CD4-positive, alpha-beta T cell (primary cell): ENCODE measurements at regions not wholly inside any gene's neighbourhood (a gene's known extent, or its start where the extent isn't known, plus 50 kb on each side); places are given as distances from the start of the nearest gene placed in this dataset.

ENCODE experiments used
- ATAC-seq: fragments of 200-7000 bp; cut with Tn5 transposase; one replicate; pipeline ENCODE4 v1.10.0; 2022; ENCODE audit warnings: mild to moderate bottlenecking; ENCODE audit not compliant: poor library complexity
- CTCF ChIA-PET: fragments of 350-600 bp; sonication (Branson Sonifier 250); formaldehyde crosslinking; loops from one replicate; lab custom pipeline; 2021; ENCODE audit warnings: antibody characterized with exemption, inconsistent platforms; lab: Charles Lee
- POLR2A ChIA-PET: fragments of 350-600 bp; sonication (Branson Sonifier 250); formaldehyde crosslinking; loops from one replicate; lab custom pipeline; 2021; ENCODE audit warnings: antibody characterized with exemption, inconsistent platforms; lab: Charles Lee
- DNase-seq, 14 experiments: peaks; one replicate each; pipeline ENCODE4 v3.0.0-alpha.2; 2013 to 2020; ENCODE audit warnings: mixed read lengths in 2 of 14
- H3K27ac ChIP-seq, 2 donors: one replicate each; pipeline versions ENCODE4 v1.5.1 to v1.7.0; 2013; ENCODE audit warnings: low read length in 2 of 2, low read depth in 1 of 2, mild to moderate bottlenecking in 1 of 2
- H3K27me3 ChIP-seq, 2 experiments: 1 replicate in 1 of 2; 2 replicates in 1 of 2; pipeline versions ENCODE4 v1.6.1 to v1.7.0; 2013; ENCODE audit warnings: low read length in 2 of 2, control low read depth in 1 of 2, mild to moderate bottlenecking in 1 of 2, moderate library complexity in 1 of 2; ENCODE audit not compliant: insufficient read depth in 2 of 2, control insufficient read depth in 1 of 2
- H3K36me3 ChIP-seq: one replicate; pipeline ENCODE4 v1.6.1; 2013; ENCODE audit warnings: low read length, control low read depth; ENCODE audit not compliant: insufficient read depth
- H3K4me1 ChIP-seq: one replicate; pipeline ENCODE4 v1.6.1; 2013; ENCODE audit warnings: low read length, control low read depth; ENCODE audit not compliant: insufficient read depth
- H3K4me3 ChIP-seq: one replicate; pipeline ENCODE4 v1.5.1; 2013; ENCODE audit warnings: mild to moderate bottlenecking, low read length, moderate library complexity
- H3K9me3 ChIP-seq, 2 experiments: 1 replicate in 1 of 2; 2 replicates in 1 of 2; pipeline versions ENCODE4 v1.6.1 to v1.7.0; 2013; ENCODE audit warnings: low read length in 2 of 2, mild to moderate bottlenecking in 2 of 2, control low read depth in 1 of 2, moderate library complexity in 1 of 2; ENCODE audit not compliant: control insufficient read depth in 1 of 2, insufficient read depth in 1 of 2
- H3K27ac Mint-ChIP-seq: one replicate; pipeline ENCODE4 v1.8.0; 2020; ENCODE audit warnings: mixed read lengths
- H3K27me3 Mint-ChIP-seq: one replicate; pipeline ENCODE4 v1.8.0; 2021; ENCODE audit warnings: mixed read lengths
- H3K36me3 Mint-ChIP-seq: one replicate; pipeline ENCODE4 v1.8.0; 2021; ENCODE audit warnings: low read depth, mixed read lengths
- H3K4me1 Mint-ChIP-seq: one replicate; pipeline ENCODE4 v1.8.0; 2021; ENCODE audit warnings: low read depth, mixed read lengths
- H3K4me3 Mint-ChIP-seq: one replicate; pipeline ENCODE4 v1.8.0; 2020; ENCODE audit warnings: mild to moderate bottlenecking, mixed read lengths
- H3K9me3 Mint-ChIP-seq: one replicate; pipeline ENCODE4 v1.8.0; 2020; ENCODE audit warnings: mixed read lengths
- CTCF ChIP-seq: fragments of 200-600 bp; IDR thresholded peaks from one replicate; pipeline ENCODE4 v1.8.0; 2022; ENCODE audit warnings: antibody characterized with exemption, mild to moderate bottlenecking
- intact Hi-C, 2 experiments: fragments of 100-400 bp; cut with DNase I in 1 of 2; cut with micrococcal nuclease in 1 of 2; formaldehyde crosslinking; loops; one replicate each; pipeline versions ENCODE4 v1.15.1 to v1.9.0; 2023 to 2025; cut with DNase I, micrococcal nuclease

- Mint-ChIP-seq H3K4me1 (no peaks in the 10 kb centered on the region), H3K36me3 (no peaks in the 10 kb centered on the region), H3K9me3 (no peaks in the 10 kb centered on the region), H3K27me3 (no peaks in the 10 kb centered on the region), H3K4me3 (no peak overlapping the region), H3K27ac (no peak overlapping the region)
- Histone ChIP-seq H3K27ac (no peak overlapping the region), H3K36me3 (no peaks in the 10 kb centered on the region), H3K4me1 (no peaks in the 10 kb centered on the region), H3K27me3 (no peaks in the 10 kb centered on the region), H3K4me3 (no peak overlapping the region), H3K9me3 (peaks cover 0 to 17% of the 10 kb centered on the region in 2 experiments)
- no peak for TF ChIP-seq CTCF
- intact Hi-C loops: no loop called here
- DNase-seq (no peak), ATAC-seq (no peak)
- ChIA-PET POLR2A (no interaction called here), CTCF (no interaction called here)
Measured at GRCh38 chr2:120932881-120933280, 197.2 kb downstream of the GLI2 start.

GRCh38 chr2:120933693-120934573 is 198.3 kb downstream of the GLI2 start:
- H3K27ac Mint-ChIP-seq: no peak overlapping the region
- H3K4me3 ChIP-seq: no peak overlapping the region
- no peak for ATAC-seq
- ChIA-PET POLR2A (no interaction called here), CTCF (no interaction called here)
- peaks cover 0 to 17% of the 10 kb centered on the region in 2 experiments for H3K9me3 ChIP-seq
- intact Hi-C loops: no loop called here
- no peaks in the 10 kb centered on the region for H3K4me1 ChIP-seq
- no peaks in the 10 kb centered on the region for H3K4me1 Mint-ChIP-seq
- TF ChIP-seq CTCF: no peak
- no peaks in the 10 kb centered on the region for H3K27me3 Mint-ChIP-seq
- no peak overlapping the region for H3K27ac ChIP-seq
- H3K36me3 ChIP-seq: no peaks in the 10 kb centered on the region
- H3K4me3 Mint-ChIP-seq: no peak overlapping the region
- H3K9me3 Mint-ChIP-seq: no peaks in the 10 kb centered on the region
- H3K27me3 ChIP-seq: no peaks in the 10 kb centered on the region
- H3K36me3 Mint-ChIP-seq: no peaks in the 10 kb centered on the region
- DNase-seq: no peak

GRCh38 chr2:120934574-120935338 is 199.1 kb downstream of the GLI2 start:
- Mint-ChIP-seq H3K27me3 (no peaks in the 10 kb centered on the region), H3K4me3 (no peak overlapping the region), H3K27ac (no peak overlapping the region), H3K36me3 (no peaks in the 10 kb centered on the region), H3K4me1 (no peaks in the 10 kb centered on the region), H3K9me3 (no peaks in the 10 kb centered on the region)
- ATAC-seq (no peak), DNase-seq (no peak)
- intact Hi-C loops: no loop called here
- Histone ChIP-seq H3K27ac (no peak overlapping the region), H3K36me3 (no peaks in the 10 kb centered on the region), H3K9me3 (peaks cover 0 to 17% of the 10 kb centered on the region in 2 experiments), H3K4me1 (no peaks in the 10 kb centered on the region), H3K27me3 (no peaks in the 10 kb centered on the region), H3K4me3 (no peak overlapping the region)
- CTCF ChIA-PET: no interaction called here
- no peak for TF ChIP-seq CTCF
- POLR2A ChIA-PET: no interaction called here
